ENCODE measurements at regions not wholly inside any gene's neighbourhood (a gene's known extent, or its start where the extent isn't known, plus 50 kb on each side); places are given as distances from the start of the nearest gene placed in this dataset.

DNA sequence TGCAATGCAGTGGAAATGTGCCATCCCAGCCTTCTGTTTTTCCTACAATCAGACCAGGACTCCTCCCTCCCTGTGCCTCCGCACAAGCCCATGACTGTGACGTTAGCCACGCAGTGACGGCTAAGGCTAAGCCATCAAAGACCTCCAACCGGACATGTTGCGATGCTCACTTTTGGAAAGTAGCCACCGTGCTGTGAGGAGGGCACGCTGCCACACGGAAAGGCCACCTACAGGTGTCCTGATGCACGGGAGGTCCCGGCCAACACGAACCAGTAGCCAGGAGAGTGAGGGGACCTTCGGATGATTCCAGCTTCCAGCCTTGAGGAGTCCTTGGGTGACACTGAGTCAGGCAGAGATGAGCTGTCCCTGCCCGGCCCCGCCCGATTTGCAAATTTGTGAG is 53.9 kb downstream of the FOXL1 start:
- DNase-seq (ENCODE audit: low read depth): no peak

GRCh38 chr16:86632944-86633343 is 54.6 kb downstream of the FOXL1 start:
- no peak for DNase-seq (ENCODE audit: low read depth)

DNA sequence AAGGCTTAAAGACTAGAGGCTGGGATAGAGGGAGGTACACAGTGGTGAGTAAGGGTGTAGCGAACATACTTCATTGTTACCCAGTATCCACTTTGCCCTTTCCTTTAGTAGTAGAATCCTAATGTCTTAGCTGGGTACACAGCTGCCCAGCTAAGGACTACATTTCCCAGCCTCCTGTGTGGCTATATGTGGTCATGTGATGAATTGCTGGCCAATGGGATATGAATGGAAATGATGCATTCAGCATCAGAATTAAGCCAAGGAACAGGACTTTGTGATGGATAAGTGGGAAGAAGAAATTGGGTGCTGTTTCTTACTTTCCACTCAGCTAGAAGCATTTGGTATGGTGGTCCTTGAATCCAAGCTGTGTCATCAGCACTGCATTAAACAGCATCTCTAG is 55.9 kb downstream of the FOXL1 start:
- no peak for DNase-seq (ENCODE audit: low read depth)

GRCh38 chr16:86635176-86635876 is 57.0 kb downstream of the FOXL1 start:
- DNase-seq (ENCODE audit: low read depth): no peak

DNA sequence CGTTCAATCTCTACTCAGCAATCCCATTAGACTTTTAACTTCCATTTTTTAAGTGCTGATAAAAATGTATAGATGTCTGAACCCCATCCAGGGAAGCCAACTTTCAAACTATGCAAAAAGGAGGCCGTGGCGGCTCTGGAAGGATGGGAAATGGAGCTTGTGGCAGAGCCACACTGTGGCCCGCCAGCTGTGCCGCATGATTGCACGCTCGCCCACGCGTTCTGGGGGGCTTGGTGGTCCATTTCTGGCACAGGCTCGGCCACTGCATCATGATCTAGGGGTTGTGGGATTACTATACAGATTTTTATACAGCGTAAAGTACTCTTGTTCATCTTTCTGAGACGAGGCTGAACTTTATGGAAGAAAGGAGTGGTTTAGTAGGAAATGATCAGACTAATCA is 57.6 kb downstream of the FOXL1 start:
- DNase-seq (ENCODE audit: low read depth): no peak

GRCh38 chr16:86637744-86638143 is 59.4 kb downstream of the FOXL1 start:
- no peak for DNase-seq (ENCODE audit: low read depth)

DNA sequence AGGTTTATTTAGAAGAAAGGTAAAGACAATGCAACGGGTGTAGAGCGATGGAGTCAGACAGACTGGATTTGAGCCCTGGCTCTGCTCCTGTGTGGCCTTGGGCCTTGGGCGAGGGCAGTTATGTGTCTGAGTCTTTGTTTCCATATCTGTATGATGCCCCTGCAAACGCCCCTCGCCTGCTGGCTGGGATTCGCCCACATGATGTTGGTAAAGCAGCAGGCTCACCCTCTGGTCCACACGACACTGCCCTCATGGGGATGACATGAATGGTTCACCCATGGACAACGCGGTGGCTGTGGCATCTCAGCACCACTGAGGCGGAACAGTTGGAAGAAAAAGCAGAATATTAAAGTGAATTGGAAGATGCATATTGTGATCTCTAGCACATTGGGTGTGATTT is 60.3 kb downstream of the FOXL1 start:
- DNase-seq (ENCODE audit: low read depth): no peak

GRCh38 chr16:86639354-86639753 is 61.0 kb downstream of the FOXL1 start:
- DNase-seq (ENCODE audit: low read depth): no peak

- DNase-seq (ENCODE audit: low read depth): no peak
Measured at GRCh38 chr16:86640265-86640843, 62.0 kb downstream of the FOXL1 start.

- DNase-seq (ENCODE audit: low read depth): no peak
Measured at GRCh38 chr16:86642087-86642486, 63.7 kb downstream of the FOXL1 start.

DNA sequence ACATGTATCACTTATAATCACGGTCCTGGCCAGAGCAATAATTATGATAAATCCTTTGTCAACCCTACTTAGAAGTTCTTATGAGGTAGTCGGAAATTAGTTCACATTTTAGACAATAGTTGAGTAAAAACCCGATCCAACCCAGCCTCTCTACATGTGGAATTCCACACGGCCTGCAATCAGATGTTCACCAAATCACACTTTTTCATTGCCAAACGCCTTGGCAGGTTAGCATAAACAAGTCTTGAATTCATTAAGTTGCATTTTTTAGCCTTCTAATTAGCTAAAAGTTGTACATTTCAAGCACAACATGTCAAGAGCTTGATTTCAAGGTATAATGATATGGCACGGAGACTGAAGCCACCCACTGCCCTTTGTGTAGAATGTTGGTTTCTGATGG is 65.3 kb downstream of the FOXL1 start:
- no peak for DNase-seq (ENCODE audit: low read depth)

GRCh38 chr16:86647561-86647960 is 69.2 kb downstream of the FOXL1 start:
- no peak for DNase-seq (ENCODE audit: low read depth)

DNA sequence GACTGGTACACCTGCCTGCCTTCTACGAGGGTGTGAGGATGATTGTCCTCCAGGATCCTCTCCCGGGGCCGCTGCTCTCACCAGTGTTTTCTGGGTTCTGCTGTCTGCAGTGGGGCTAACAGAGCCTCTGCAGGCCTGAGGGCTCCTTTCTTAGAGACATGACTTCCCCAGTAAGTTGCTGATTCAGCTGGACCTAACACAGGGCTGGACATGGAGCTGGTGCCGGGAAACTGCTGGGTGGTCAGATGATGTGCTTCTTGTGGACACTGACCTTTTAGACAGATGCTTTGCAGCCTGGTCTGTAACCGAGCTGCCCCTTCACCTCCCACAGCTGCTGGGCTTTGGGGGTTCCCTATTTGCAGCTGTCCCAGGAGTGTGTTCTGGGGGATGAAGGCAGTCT is 71.5 kb downstream of the FOXL1 start:
- no peak for DNase-seq (ENCODE audit: low read depth)

DNA sequence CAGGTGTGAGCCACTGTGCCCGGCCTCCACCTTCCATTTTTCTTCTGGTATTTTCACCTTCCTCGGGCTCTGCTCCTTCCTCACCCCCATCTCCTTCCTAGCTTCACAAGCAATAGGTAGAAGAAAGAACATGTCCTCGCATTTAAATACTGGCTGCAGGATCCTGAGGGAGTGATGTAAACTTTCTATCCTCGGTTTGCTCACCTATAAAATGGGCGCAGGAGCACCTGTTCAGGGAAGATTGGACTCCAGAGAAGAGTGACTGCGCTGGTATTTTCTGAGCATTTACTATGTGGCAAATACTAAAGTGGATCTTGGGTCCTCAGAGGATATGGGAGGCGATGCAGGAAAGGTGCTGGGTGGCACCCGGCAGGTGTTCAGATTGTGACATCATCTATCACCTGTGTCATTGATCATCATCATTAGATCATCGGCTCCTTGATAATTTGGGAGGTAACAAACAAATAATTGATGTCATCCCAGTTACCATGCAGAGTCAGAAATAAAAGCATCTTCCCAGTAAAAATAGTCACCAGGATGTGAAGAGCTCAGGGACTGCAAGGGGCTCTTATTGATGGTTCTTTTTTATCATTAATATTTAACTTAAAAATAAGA is 72.8 kb downstream of the FOXL1 start:
- DNase-seq (ENCODE audit: low read depth): no peak

DNA sequence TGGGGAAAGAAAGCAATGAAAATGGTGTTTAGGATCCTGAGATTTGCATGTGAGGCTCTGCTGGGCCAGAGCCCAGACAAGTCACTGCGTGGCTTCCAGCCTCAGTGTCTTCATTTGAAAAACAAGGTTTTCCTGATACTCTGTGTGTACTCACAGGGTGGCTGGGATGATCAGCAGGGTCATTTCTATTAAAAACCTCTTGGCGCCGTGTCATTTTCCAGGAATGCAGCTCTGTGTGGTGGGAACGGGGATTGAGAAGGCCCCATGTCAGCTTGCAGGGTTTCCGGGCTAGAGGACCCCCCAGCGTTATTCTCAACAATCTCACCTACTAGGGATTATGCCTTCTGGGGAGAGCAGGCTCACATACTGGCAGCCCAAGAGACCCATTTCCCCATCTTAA is 73.5 kb downstream of the FOXL1 start:
- DNase-seq (ENCODE audit: low read depth): no peak

GRCh38 chr16:86653285-86654006 is 75.1 kb downstream of the FOXL1 start:
- DNase-seq (ENCODE audit: low read depth): no peak

GRCh38 chr16:86657972-86658371 is 79.6 kb downstream of the FOXL1 start:
- no peak for DNase-seq (ENCODE audit: low read depth)

DNA sequence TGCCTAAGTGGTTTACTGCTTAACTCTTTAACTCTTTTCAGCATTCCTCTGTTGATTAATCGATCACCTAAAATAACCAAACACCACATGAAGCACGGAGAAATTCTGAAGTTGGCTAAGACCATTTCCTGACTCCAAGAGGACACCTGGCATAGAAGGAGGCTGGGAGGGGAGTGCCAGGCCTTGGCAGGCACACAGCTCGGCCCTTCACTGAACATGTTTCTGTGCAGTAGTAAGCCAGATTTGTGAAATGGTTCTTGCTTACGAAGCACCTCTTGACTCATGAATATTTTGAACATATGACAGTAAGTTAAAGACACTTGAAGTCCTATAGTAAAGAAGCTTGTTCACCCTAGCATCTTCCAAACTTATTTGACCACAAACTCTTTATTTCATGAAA is 82.3 kb downstream of the FOXL1 start:
- no peak for DNase-seq (ENCODE audit: low read depth)

DNA sequence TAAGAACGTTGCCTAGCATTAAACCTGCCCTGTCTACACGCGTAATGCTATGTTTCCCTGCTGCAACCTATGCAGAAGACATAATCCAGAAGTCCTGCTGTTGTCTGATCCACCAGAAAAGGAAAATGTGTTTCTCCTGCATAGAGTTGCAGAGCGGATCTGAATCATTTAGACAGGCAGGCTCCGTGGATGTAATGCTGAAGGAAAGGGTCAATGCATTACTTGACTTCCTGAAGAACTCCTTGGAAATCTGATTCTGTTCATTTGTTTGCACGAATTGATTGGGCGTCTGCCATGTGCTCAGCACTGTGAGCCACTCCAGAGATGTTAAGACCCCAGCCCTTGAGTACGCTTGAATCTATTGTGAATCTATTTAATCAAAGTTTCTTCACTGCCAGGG is 83.4 kb downstream of the FOXL1 start:
- DNase-seq (ENCODE audit: low read depth): no peak

DNA sequence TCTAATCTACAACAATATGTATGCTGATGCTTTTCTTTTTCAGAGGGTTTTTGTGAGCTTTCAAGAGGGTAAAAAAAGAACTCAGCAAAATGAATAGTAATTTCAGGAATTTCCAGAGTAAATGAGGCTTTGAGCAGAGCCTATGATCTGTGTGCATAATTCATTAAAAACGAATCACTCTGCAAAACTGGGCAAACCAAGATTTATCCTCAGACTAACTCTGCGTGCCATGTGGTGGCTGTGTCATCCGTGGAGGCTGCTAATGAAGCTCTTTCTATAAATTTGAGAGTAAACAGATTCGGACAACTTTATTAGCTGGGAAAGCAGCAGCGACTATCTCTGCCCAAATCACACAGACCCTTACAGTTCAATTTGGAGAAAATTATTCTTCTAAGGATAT is 83.8 kb downstream of the FOXL1 start:
- DNase-seq (ENCODE audit: low read depth): no peak

DNA sequence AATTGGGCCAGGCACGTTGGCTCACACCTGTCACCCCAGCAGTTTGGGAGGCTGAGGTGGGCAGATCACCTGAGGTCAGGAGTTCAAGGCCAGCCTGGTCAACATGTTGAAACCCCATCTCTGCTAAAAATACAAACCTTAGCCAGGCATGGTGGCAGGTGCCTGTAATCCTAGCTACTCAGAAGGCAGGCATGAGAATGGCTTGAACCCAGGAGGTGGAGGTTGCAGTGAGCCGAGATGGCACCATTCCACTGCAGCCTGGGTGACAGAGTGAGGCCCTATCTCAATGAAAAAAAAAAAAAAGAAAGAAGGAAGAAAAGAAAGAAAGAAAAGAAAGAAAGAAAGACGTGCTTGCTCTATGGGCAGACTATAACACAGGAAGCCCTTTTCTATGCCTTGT is 84.4 kb downstream of the FOXL1 start:
- no peak for DNase-seq (ENCODE audit: low read depth)

- DNase-seq (ENCODE audit: low read depth): peak; percentile 6
Measured at GRCh38 chr16:86663685-86664521, 85.6 kb downstream of the FOXL1 start.
